ENCODE measurements at regions not wholly inside any gene's neighbourhood (a gene's known extent, or its start where the extent isn't known, plus 50 kb on each side); places are given as distances from the start of the nearest gene placed in this dataset.
"Not testable (repeated sequence)": the region's sequence is repeated elsewhere in the genome, so short reads cannot be mapped to it uniquely, and the experiment has no call there.

GRCh38 chr1:81254068-81254467 is 546.7 kb upstream of the ADGRL2 start:
- H3K27me3 ChIP-seq (ENCODE audit: insufficient read depth, low read length), result no peaks in the 10 kb centered on the region
- H3K4me3 ChIP-seq (ENCODE audit: low read depth, low read length, poor library complexity, severe bottlenecking), result no peak overlapping the region
- no peaks in the 10 kb centered on the region for H3K4me1 ChIP-seq (ENCODE audit: insufficient read depth, low read length, severe bottlenecking)
- no peaks in the 10 kb centered on the region for H3F3A ChIP-seq (ENCODE audit: insufficient read depth, low read length)
- no peak overlapping the region for H3K27ac ChIP-seq (ENCODE audit: low read depth, low read length, poor library complexity, severe bottlenecking)
- H3K79me2 ChIP-seq (ENCODE audit: insufficient read depth, low read length), result no peaks in the 10 kb centered on the region
- no peaks in the 10 kb centered on the region for H4K20me1 ChIP-seq (ENCODE audit: insufficient read depth, low read length)
- H2AFZ ChIP-seq (ENCODE audit: low read length), result no peak overlapping the region
- TF ChIP-seq, protein P1, sequence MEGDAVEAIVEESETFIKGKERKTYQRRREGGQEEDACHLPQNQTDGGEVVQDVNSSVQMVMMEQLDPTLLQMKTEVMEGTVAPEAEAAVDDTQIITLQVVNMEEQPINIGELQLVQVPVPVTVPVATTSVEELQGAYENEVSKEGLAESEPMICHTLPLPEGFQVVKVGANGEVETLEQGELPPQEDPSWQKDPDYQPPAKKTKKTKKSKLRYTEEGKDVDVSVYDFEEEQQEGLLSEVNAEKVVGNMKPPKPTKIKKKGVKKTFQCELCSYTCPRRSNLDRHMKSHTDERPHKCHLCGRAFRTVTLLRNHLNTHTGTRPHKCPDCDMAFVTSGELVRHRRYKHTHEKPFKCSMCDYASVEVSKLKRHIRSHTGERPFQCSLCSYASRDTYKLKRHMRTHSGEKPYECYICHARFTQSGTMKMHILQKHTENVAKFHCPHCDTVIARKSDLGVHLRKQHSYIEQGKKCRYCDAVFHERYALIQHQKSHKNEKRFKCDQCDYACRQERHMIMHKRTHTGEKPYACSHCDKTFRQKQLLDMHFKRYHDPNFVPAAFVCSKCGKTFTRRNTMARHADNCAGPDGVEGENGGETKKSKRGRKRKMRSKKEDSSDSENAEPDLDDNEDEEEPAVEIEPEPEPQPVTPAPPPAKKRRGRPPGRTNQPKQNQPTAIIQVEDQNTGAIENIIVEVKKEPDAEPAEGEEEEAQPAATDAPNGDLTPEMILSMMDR (IDR thresholded peaks at IDR 0.05; ENCODE audit: low read length), result no peak
- TF ChIP-seq EZH2 (IDR thresholded peaks at IDR 0.05; ENCODE audit: borderline replicate concordance, low read length), result no peak
- no peaks in the 10 kb centered on the region for H3K9me2 ChIP-seq (ENCODE audit: low read depth, low read length)
- H3K4me2 ChIP-seq (ENCODE audit: low read length), result no peak overlapping the region
- no peaks in the 10 kb centered on the region for H3K9me3 ChIP-seq (ENCODE audit: low read length)
- no peaks in the 10 kb centered on the region for H3K36me3 ChIP-seq (ENCODE audit: insufficient read depth, low read length)
- H3K9ac ChIP-seq (ENCODE audit: low read length), result no peak overlapping the region

GRCh38 chr1:81252471-81253151 is 548.1 kb upstream of the ADGRL2 start:
- Histone ChIP-seq H2AFZ (ENCODE audit: low read length) (no peak overlapping the region), H3K36me3 (ENCODE audit: insufficient read depth, low read length) (no peaks in the 10 kb centered on the region), H3K4me2 (ENCODE audit: low read length) (no peak overlapping the region), H3K79me2 (ENCODE audit: insufficient read depth, low read length) (no peaks in the 10 kb centered on the region), H3K4me3 (ENCODE audit: low read depth, low read length, poor library complexity, severe bottlenecking) (no peak overlapping the region), H3K9me3 (ENCODE audit: low read length) (no peaks in the 10 kb centered on the region), H3F3A (ENCODE audit: insufficient read depth, low read length) (no peaks in the 10 kb centered on the region), H4K20me1 (ENCODE audit: insufficient read depth, low read length) (no peaks in the 10 kb centered on the region), H3K9ac (ENCODE audit: low read length) (no peak overlapping the region), H3K9me2 (ENCODE audit: low read depth, low read length) (no peaks in the 10 kb centered on the region), H3K4me1 (ENCODE audit: insufficient read depth, low read length, severe bottlenecking) (no peaks in the 10 kb centered on the region), H3K27me3 (ENCODE audit: insufficient read depth, low read length) (no peaks in the 10 kb centered on the region), H3K27ac (ENCODE audit: low read depth, low read length, poor library complexity, severe bottlenecking) (no peak overlapping the region)
- TF ChIP-seq, protein P1 (IDR thresholded peaks at IDR 0.05; ENCODE audit: low read length), result no peak
- no peak for TF ChIP-seq EZH2 (IDR thresholded peaks at IDR 0.05; ENCODE audit: borderline replicate concordance, low read length)

- not testable (repeated sequence) for H4K20me1 ChIP-seq (ENCODE audit: insufficient read depth, low read length); H3K4me1 ChIP-seq (ENCODE audit: insufficient read depth, low read length, severe bottlenecking); H3K79me2 ChIP-seq (ENCODE audit: insufficient read depth, low read length); H3K27ac ChIP-seq (ENCODE audit: low read depth, low read length, poor library complexity, severe bottlenecking); H3F3A ChIP-seq (ENCODE audit: insufficient read depth, low read length); H3K27me3 ChIP-seq (ENCODE audit: insufficient read depth, low read length); H3K9me2 ChIP-seq (ENCODE audit: low read depth, low read length); H3K36me3 ChIP-seq (ENCODE audit: insufficient read depth, low read length); H3K4me3 ChIP-seq (ENCODE audit: low read depth, low read length, poor library complexity, severe bottlenecking); H3K9ac ChIP-seq (ENCODE audit: low read length); H2AFZ ChIP-seq (ENCODE audit: low read length); H3K9me3 ChIP-seq (ENCODE audit: low read length); H3K4me2 ChIP-seq (ENCODE audit: low read length)
Observed at GRCh38 chr1:81250825-81251224, 549.9 kb upstream of the ADGRL2 start.

DNA sequence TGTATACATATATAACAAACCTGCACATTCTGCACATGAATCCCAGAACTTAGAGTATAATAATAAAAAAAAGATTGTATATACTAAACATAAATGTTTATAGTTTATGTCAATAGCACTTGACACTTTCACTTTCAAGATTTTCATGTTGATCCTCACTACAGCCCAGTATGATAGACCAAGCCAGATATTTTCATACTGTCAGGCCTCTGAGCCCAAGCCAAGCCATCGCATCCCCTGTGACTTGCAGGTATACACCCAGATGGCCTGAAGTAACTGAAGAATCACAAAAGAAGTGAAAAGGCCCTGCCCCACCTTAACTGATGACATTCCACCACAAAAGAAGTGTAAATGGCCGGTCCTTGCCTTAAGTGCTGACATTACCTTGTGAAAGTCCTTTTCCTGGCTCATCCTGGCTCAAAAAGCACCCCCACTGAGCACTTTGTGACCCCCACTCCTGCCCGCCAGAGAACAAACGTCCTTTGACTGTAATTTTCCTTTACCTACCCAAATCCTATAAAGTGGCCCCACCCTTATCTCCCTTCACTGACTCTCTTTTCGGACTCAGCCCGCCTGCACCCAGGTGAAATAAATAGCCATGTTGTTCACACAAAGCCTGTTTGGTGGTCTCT is 555.5 kb upstream of the ADGRL2 start:
- H3F3A ChIP-seq (ENCODE audit: insufficient read depth, low read length); H3K36me3 ChIP-seq (ENCODE audit: insufficient read depth, low read length); H3K4me2 ChIP-seq (ENCODE audit: low read length); H3K27ac ChIP-seq (ENCODE audit: low read depth, low read length, poor library complexity, severe bottlenecking); H3K9me2 ChIP-seq (ENCODE audit: low read depth, low read length); H3K9ac ChIP-seq (ENCODE audit: low read length); H3K4me1 ChIP-seq (ENCODE audit: insufficient read depth, low read length, severe bottlenecking); H3K9me3 ChIP-seq (ENCODE audit: low read length); H3K79me2 ChIP-seq (ENCODE audit: insufficient read depth, low read length); H4K20me1 ChIP-seq (ENCODE audit: insufficient read depth, low read length); H3K27me3 ChIP-seq (ENCODE audit: insufficient read depth, low read length); H3K4me3 ChIP-seq (ENCODE audit: low read depth, low read length, poor library complexity, severe bottlenecking); H2AFZ ChIP-seq (ENCODE audit: low read length): not testable (repeated sequence)

DNA sequence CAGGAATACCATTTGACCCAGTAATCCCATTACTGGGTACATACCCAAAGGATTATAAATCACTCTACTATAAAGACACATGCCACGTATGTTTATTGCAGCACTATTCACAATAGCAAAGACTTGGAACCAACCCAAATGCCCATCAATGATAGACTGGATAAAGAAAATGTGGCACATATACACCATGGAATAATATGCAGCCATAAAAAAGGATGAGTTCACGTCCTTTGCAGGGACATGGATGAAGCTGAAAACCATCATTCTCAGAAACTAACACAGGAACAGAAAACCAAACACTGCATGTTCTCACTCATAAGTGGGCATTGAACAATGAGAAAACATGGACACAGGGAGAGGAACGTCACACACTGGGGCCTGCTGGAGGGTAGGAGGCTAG is 556.1 kb upstream of the ADGRL2 start:
- not testable (repeated sequence) for H3K9me3 ChIP-seq (ENCODE audit: low read length); H3K4me3 ChIP-seq (ENCODE audit: low read depth, low read length, poor library complexity, severe bottlenecking); H3F3A ChIP-seq (ENCODE audit: insufficient read depth, low read length); H3K4me2 ChIP-seq (ENCODE audit: low read length); H3K27ac ChIP-seq (ENCODE audit: low read depth, low read length, poor library complexity, severe bottlenecking); H3K9ac ChIP-seq (ENCODE audit: low read length); H3K79me2 ChIP-seq (ENCODE audit: insufficient read depth, low read length); H2AFZ ChIP-seq (ENCODE audit: low read length); H3K9me2 ChIP-seq (ENCODE audit: low read depth, low read length); H3K4me1 ChIP-seq (ENCODE audit: insufficient read depth, low read length, severe bottlenecking); H4K20me1 ChIP-seq (ENCODE audit: insufficient read depth, low read length); H3K27me3 ChIP-seq (ENCODE audit: insufficient read depth, low read length); H3K36me3 ChIP-seq (ENCODE audit: insufficient read depth, low read length)
